GM23248 (cell line): ENCODE measurements at regions not wholly inside any gene's neighbourhood (a gene's known extent, or its start where the extent isn't known, plus 50 kb on each side); places are given as distances from the start of the nearest gene placed in this dataset.
A peak's percentile ranks its signal among the peaks of the same experiment; 100 is the strongest.

ENCODE experiments used
- DNase-seq: peaks from one replicate; pipeline ENCODE4 v3.0.0-alpha.2; 2015
- H2AFZ ChIP-seq: fragments of 200-600 bp; sonication (generic); 2 replicates; pipeline ENCODE4 v1.6.1; 2016; ENCODE audit warnings: antibody characterized with exemption
- H3F3A ChIP-seq: fragments of 200-600 bp; sonication (generic); 2 replicates; pipeline ENCODE4 v1.6.1; 2016; ENCODE audit warnings: mild to moderate bottlenecking, antibody characterized with exemption, mixed run types; ENCODE audit not compliant: insufficient read depth
- H3K27ac ChIP-seq: fragments of 200-600 bp; sonication (generic); 2 replicates; pipeline ENCODE4 v1.5.1; 2016; ENCODE audit warnings: mild to moderate bottlenecking
- H3K27me3 ChIP-seq: fragments of 200-600 bp; sonication (generic); replicated peaks from 2 replicates; pipeline ENCODE4 v1.6.1; 2016; ENCODE audit warnings: mild to moderate bottlenecking; ENCODE audit not compliant: insufficient read depth
- H3K36me3 ChIP-seq: fragments of 200-600 bp; sonication (generic); 2 replicates; pipeline ENCODE4 v1.6.1; 2016; ENCODE audit warnings: low read depth, mild to moderate bottlenecking
- H3K4me1 ChIP-seq: fragments of 200-600 bp; sonication (generic); 2 replicates; pipeline ENCODE4 v1.6.1; 2016; ENCODE audit warnings: mild to moderate bottlenecking; ENCODE audit not compliant: insufficient read depth
- H3K4me2 ChIP-seq: fragments of 200-600 bp; sonication (generic); one replicate; pipeline ENCODE4 v1.6.1; 2016; ENCODE audit warnings: mild to moderate bottlenecking; ENCODE audit not compliant: unreplicated experiment
- H3K4me3 ChIP-seq: fragments of 200-600 bp; sonication (generic); 2 replicates; pipeline ENCODE4 v1.5.1; 2016; ENCODE audit warnings: mild to moderate bottlenecking
- H3K79me2 ChIP-seq: fragments of 200-600 bp; sonication (generic); 2 replicates; pipeline ENCODE4 v1.6.1; 2016; ENCODE audit warnings: mild to moderate bottlenecking; ENCODE audit not compliant: insufficient read depth
- H3K9ac ChIP-seq: fragments of 200-600 bp; sonication (generic); 2 replicates; pipeline ENCODE4 v1.6.1; 2016; ENCODE audit warnings: mild to moderate bottlenecking
- H3K9me2 ChIP-seq: fragments of 200-600 bp; sonication (generic); 2 replicates; pipeline ENCODE4 v1.6.1; 2016; ENCODE audit warnings: mixed run types, mild to moderate bottlenecking, moderate library complexity; ENCODE audit not compliant: insufficient read depth
- H3K9me3 ChIP-seq: fragments of 200-600 bp; sonication (generic); one replicate; pipeline ENCODE4 v1.6.1; 2017; ENCODE audit warnings: low read depth
- H4K20me1 ChIP-seq: fragments of 200-600 bp; sonication (generic); 2 replicates; pipeline ENCODE4 v1.6.0; 2016; ENCODE audit not compliant: insufficient read depth
- EZH2 ChIP-seq: fragments of 200-600 bp; sonication (generic); IDR thresholded peaks from 2 replicates; pipeline ENCODE4 v1.6.1; 2018; ENCODE audit warnings: antibody characterized with exemption, mild to moderate bottlenecking; ENCODE audit not compliant: insufficient read depth, poor library complexity, severe bottlenecking
- EZH2phosphoT487 ChIP-seq: fragments of 200-600 bp; sonication (generic); IDR thresholded peaks from 2 replicates; pipeline ENCODE4 v1.6.1; 2018; ENCODE audit warnings: antibody characterized with exemption, moderate library complexity, mild to moderate bottlenecking, low read depth; ENCODE audit not compliant: insufficient read depth
- WGBS, 2 experiments: methylation state at CpG; one replicate each; pipeline ENCODE4 v1.1.6; 2015 to 2017; ENCODE audit warnings: low lambda C conversion rate in 2 of 2, low coverage in 1 of 2; ENCODE audit errors: missing lambda C conversion rate in 2 of 2; 5-methylcytosine and 5-hydroxymethylcytosine counted together
- in situ Hi-C: fragments of 300-500 bp; cut with MboI; formaldehyde crosslinking; loops from 2 replicates; pipeline ENCODE4 v1.15.0; 2020

DNA sequence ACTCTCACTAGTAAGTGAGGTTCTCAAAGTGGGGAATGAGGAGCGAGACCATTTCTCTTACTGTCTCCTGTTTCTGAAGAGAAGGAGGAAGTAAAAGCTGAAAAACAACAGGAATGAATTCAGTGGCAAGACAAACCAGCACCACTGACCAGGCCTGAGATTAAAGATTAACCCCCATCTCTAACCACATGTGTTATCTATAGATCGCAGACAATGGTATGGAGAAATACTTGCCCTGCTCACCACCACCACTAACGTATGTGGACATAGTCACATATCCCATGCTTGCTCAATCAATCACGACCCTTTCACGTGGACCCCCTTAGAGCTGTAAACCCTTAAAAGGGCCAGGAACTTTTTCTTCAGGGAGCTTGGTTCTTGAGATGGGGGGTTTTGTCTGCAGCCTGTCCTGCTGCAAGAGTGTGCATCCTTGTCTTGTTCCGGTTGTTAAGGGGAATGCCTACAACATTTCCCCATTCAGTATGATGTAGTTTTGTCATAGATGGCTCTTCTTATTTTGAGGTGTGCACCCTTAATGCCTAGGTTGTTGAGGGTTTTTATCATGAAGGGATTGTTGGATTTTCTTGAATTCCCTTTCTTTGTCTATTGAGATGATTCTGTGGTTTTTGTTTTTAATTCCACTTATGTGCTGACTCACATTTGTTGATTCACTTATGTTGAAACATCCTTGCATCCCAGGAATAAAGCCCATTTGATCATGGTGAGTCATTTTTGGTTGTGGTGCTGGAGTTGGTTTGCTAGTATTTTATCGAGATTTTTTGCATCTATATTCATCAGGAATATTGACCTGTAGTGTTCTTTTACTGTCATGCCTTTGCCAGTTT, 698.8 kb upstream of the LMO3 start:
- H4K20me1 ChIP-seq = no peaks in the 10 kb centered on the region
- H3K27me3 ChIP-seq = no peaks in the 10 kb centered on the region
- DNase-seq = peak; percentile 7
- H3K9ac ChIP-seq = no peak overlapping the region
- H3K9me3 ChIP-seq = no peaks in the 10 kb centered on the region
- TF ChIP-seq EZH2 (no peak), EZH2phosphoT487 (no peak)
- no peak overlapping the region for H3K4me3 ChIP-seq
- in situ Hi-C loops = no loop called here
- H3K36me3 ChIP-seq = no peaks in the 10 kb centered on the region
- H3F3A ChIP-seq = no peaks in the 10 kb centered on the region
- WGBS, 2 experiments = 41 to 43% methylated on average over 7 of the region's 7 CpGs
- H3K9me2 ChIP-seq = no peaks in the 10 kb centered on the region
- H3K27ac ChIP-seq = no peak overlapping the region
- H2AFZ ChIP-seq = no peak overlapping the region
- no peak overlapping the region for H3K4me2 ChIP-seq
- no peaks in the 10 kb centered on the region for H3K79me2 ChIP-seq
- no peaks in the 10 kb centered on the region for H3K4me1 ChIP-seq

DNA sequence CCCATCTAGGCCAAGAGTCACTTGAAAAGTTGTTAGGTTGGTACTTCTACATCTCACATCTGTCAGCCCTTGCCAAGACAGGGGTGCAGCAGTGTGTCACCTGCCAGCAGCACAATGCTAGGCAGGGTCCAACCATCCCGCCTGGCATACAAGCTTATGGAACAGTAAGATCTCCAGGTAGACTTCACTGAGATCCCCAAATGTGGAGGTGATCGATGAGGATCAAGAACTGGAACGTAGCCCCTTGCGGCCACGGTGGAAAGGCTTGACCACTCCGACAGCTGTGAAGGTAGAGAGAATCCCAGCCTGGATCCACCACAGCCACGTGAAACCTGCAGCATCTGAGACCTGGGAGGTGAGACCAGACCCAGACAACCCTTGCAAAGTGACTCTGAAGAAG, 696.0 kb upstream of the LMO3 start:
- 42 to 45% methylated on average over 7 of the region's 7 CpGs for WGBS, 2 experiments
- Histone ChIP-seq H3K9ac (no peak overlapping the region), H3K36me3 (no peaks in the 10 kb centered on the region), H3K4me2 (no peak overlapping the region), H3K9me3 (no peaks in the 10 kb centered on the region), H3F3A (no peaks in the 10 kb centered on the region), H2AFZ (no peak overlapping the region), H3K27ac (no peak overlapping the region), H3K79me2 (no peaks in the 10 kb centered on the region), H3K4me1 (no peaks in the 10 kb centered on the region), H4K20me1 (no peaks in the 10 kb centered on the region), H3K4me3 (no peak overlapping the region), H3K27me3 (no peaks in the 10 kb centered on the region), H3K9me2 (no peaks in the 10 kb centered on the region)
- in situ Hi-C loops = no loop called here
- DNase-seq = no peak
- TF ChIP-seq EZH2phosphoT487 = no peak
- no peak for TF ChIP-seq EZH2

DNA sequence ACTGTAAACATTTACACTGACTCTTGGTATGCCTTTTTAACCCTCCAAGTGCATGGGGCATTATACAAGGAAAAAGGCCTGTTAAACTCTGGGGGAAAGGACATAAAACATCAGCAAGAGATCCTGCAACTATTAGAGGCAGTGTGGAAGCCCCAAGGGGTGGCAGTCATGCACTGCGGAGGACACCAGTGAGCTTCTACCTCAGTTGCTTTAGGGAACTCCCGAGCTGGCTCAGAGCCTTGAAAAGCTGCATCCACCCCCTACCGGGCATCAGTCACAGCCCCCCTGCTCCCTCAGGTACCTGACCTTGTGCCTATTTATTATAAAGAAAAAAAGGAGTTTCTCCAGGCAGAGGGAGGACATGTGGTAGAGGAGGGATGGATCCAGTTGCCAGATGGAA, 695.6 kb upstream of the LMO3 start:
- Histone ChIP-seq H3K27me3 (no peaks in the 10 kb centered on the region), H3K4me3 (no peak overlapping the region), H2AFZ (no peak overlapping the region), H3F3A (no peaks in the 10 kb centered on the region), H3K4me1 (no peaks in the 10 kb centered on the region), H4K20me1 (no peaks in the 10 kb centered on the region), H3K79me2 (no peaks in the 10 kb centered on the region), H3K27ac (no peak overlapping the region), H3K4me2 (no peak overlapping the region), H3K9me3 (no peaks in the 10 kb centered on the region), H3K9ac (no peak overlapping the region), H3K9me2 (no peaks in the 10 kb centered on the region), H3K36me3 (no peaks in the 10 kb centered on the region)
- WGBS, 2 experiments = 28 to 33% methylated on average over 3 of the region's 3 CpGs
- TF ChIP-seq EZH2 (no peak), EZH2phosphoT487 (no peak)
- DNase-seq = no peak
- in situ Hi-C loops = no loop called here

DNA sequence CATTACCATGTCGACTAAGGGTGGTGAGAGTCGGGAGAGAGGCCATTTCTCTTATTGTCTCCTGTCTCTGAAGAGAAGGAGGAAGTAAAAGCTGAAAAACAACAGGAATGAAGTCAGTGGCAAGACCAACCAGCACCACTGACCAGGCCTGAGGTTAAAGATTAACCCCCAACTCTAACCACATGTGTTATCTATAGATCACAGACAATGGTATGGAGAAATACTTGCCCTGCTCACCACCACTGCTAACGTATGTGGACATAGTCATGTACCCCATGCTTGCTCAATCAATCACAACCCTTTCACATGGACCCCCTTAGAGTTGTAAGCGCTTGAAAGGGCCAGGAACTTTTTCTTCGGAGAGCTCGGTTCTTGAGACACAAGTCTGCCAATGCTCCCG, 690.9 kb upstream of the LMO3 start:
- no peak overlapping the region for H3K4me3 ChIP-seq
- 42 to 44% methylated on average over 7 of the region's 7 CpGs for WGBS, 2 experiments
- TF ChIP-seq EZH2 = no peak
- no peak for TF ChIP-seq EZH2phosphoT487
- in situ Hi-C loops = no loop called here
- H3K9me2 ChIP-seq = no peaks in the 10 kb centered on the region
- no peak overlapping the region for H3K27ac ChIP-seq
- no peaks in the 10 kb centered on the region for H3K27me3 ChIP-seq
- no peak for DNase-seq
- H2AFZ ChIP-seq = no peak overlapping the region
- H3K36me3 ChIP-seq = no peaks in the 10 kb centered on the region
- H3K4me1 ChIP-seq = no peaks in the 10 kb centered on the region
- H3K9ac ChIP-seq = no peak overlapping the region
- no peak overlapping the region for H3K4me2 ChIP-seq
- no peaks in the 10 kb centered on the region for H3F3A ChIP-seq
- H3K9me3 ChIP-seq = no peaks in the 10 kb centered on the region
- no peaks in the 10 kb centered on the region for H3K79me2 ChIP-seq
- H4K20me1 ChIP-seq = no peaks in the 10 kb centered on the region

DNA sequence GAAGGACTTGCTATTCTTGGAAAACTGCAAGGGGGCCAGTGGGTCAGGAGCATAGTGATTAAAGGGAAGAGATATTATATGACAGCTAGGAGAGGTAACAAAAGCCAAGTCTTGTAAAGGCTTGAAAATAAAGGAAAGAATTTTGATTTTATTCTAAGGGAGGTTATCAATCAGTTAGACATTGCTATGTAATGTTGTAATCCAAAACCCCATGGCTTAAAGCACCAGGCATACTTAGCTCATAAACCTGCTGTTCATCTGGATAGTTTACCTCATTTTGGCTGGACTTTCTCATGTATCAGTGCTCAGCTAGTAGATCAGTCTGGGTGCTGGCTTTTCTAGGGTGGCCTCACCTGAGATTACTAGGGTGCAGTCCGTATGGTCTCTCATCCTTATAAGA, 680.9 kb upstream of the LMO3 start:
- no peak overlapping the region for H3K4me2 ChIP-seq
- H3F3A ChIP-seq = no peaks in the 10 kb centered on the region
- no peak overlapping the region for H3K9ac ChIP-seq
- in situ Hi-C loops = no loop called here
- no peaks in the 10 kb centered on the region for H3K4me1 ChIP-seq
- TF ChIP-seq EZH2phosphoT487 = no peak
- no peaks in the 10 kb centered on the region for H4K20me1 ChIP-seq
- H3K27ac ChIP-seq = no peak overlapping the region
- H3K9me3 ChIP-seq = no peaks in the 10 kb centered on the region
- H3K27me3 ChIP-seq = no peaks in the 10 kb centered on the region
- no peaks in the 10 kb centered on the region for H3K9me2 ChIP-seq
- H3K4me3 ChIP-seq = no peak overlapping the region
- 19 to 28% methylated on average over 1 of the region's 1 CpG for WGBS, 2 experiments
- no peaks in the 10 kb centered on the region for H3K36me3 ChIP-seq
- no peaks in the 10 kb centered on the region for H3K79me2 ChIP-seq
- DNase-seq = no peak
- H2AFZ ChIP-seq = no peak overlapping the region
